ENCODE measurements at regions not wholly inside any gene's neighbourhood (a gene's known extent, or its start where the extent isn't known, plus 50 kb on each side); places are given as distances from the start of the nearest gene placed in this dataset.

DNA sequence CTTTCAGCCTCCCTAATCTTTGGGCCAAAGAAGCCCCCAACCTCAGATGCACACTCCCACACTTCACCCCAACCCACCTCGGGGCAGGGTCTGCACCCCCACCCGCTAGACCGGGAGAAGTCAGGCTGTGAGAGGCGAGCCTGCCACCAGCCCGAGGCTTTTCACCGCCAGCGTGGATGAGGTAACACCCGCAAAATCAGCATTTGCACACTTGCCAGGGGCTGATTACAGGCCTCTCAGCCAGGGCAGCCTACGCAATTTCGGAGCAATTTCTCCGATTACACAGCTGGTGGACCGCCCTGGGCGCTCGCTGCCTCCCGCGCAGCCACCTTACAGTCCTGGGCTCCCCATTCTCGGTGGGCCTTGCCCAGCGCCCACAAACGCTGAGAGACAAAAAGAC is 68.5 kb downstream of the FOXD1 start:
- intact Hi-C loops (cut with DNase I; ENCODE audit: low total_unique reads), result no loop called here
- no peak for DNase-seq (ENCODE audit: low spot score in 2 of 2)
- TF ChIP-seq POLR2A (IDR thresholded peaks at IDR 0.05) (no peak), POLR2AphosphoS5 (IDR thresholded peaks at IDR 0.05) (no peak)
- TF ChIP-seq, protein P1, sequence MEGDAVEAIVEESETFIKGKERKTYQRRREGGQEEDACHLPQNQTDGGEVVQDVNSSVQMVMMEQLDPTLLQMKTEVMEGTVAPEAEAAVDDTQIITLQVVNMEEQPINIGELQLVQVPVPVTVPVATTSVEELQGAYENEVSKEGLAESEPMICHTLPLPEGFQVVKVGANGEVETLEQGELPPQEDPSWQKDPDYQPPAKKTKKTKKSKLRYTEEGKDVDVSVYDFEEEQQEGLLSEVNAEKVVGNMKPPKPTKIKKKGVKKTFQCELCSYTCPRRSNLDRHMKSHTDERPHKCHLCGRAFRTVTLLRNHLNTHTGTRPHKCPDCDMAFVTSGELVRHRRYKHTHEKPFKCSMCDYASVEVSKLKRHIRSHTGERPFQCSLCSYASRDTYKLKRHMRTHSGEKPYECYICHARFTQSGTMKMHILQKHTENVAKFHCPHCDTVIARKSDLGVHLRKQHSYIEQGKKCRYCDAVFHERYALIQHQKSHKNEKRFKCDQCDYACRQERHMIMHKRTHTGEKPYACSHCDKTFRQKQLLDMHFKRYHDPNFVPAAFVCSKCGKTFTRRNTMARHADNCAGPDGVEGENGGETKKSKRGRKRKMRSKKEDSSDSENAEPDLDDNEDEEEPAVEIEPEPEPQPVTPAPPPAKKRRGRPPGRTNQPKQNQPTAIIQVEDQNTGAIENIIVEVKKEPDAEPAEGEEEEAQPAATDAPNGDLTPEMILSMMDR (IDR thresholded peaks at IDR 0.05), result no peak
- Histone ChIP-seq H3K36me3 (no peaks in the 10 kb centered on the region), H3K4me3 (no peak overlapping the region), H3K27me3 (peaks cover 6 to 59% of the 10 kb centered on the region in 2 donors), H3K9me3 (peaks cover 11 to 18% of the 10 kb centered on the region in 2 donors), H3K27ac (no peak overlapping the region), H3K4me1 (peaks cover 0 to 9% of the 10 kb centered on the region in 2 donors)

DNA sequence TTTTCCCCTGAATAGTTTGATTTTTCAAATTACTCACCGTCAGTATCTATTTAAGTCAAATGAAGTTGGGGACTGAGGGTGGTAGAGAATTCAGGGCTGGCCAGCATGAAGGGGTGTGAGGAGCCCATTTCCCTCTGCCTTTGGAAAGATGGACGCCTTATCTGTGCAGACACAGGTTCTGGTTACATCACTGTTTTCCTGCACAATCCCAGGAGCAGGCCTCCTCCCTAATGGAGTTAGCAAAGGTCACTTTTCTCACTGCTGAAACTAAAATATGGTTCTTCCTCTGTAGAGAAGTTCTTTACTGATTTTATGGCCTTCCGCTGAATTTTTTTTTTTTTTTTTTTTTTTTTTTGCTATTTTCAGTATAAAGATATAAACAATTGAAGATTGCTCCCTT is 69.1 kb downstream of the FOXD1 start:
- Histone ChIP-seq H3K4me1 (peaks cover 0 to 9% of the 10 kb centered on the region in 2 donors), H3K27ac (no peak overlapping the region), H3K36me3 (no peaks in the 10 kb centered on the region), H3K27me3 (peaks cover 6 to 56% of the 10 kb centered on the region in 2 donors), H3K4me3 (no peak overlapping the region), H3K9me3 (peaks cover 11 to 12% of the 10 kb centered on the region in 2 donors)
- no peak for DNase-seq (ENCODE audit: low spot score in 2 of 2)
- no peak for TF ChIP-seq POLR2A (IDR thresholded peaks at IDR 0.05)
- TF ChIP-seq, protein P1 (IDR thresholded peaks at IDR 0.05), result no peak
- no peak for TF ChIP-seq POLR2AphosphoS5 (IDR thresholded peaks at IDR 0.05)
- intact Hi-C loops (cut with DNase I; ENCODE audit: low total_unique reads), result no loop called here

DNA sequence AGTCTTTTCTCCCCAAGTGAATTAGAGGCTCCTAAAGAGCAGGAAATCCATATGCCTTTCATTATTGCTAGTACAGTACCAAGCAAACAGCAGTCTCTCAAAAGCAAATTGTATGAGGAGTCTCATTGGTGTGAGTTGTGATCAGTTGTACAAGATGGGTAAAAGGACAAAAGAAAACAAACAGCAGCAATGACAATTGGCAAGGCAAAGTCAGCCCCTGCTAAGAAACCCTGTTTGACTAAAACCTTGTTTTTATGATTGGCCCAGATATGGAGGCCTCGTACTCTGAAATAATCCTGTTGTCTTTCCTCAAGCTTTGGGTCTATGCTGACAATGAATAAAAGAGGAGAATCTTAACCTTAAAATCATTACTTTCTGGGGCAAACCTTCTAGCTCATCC is 69.8 kb downstream of the FOXD1 start:
- H3K36me3 ChIP-seq, result no peaks in the 10 kb centered on the region
- DNase-seq (ENCODE audit: low spot score in 2 of 2), result no peak
- peaks cover 0 to 9% of the 10 kb centered on the region in 2 donors for H3K4me1 ChIP-seq
- TF ChIP-seq POLR2AphosphoS5 (IDR thresholded peaks at IDR 0.05), result no peak
- no peak for TF ChIP-seq POLR2A (IDR thresholded peaks at IDR 0.05)
- TF ChIP-seq, protein P1 (IDR thresholded peaks at IDR 0.05), result no peak
- H3K4me3 ChIP-seq, result no peak overlapping the region
- H3K9me3 ChIP-seq, result peaks cover 6 to 9% of the 10 kb centered on the region in 2 donors
- H3K27ac ChIP-seq, result no peak overlapping the region
- intact Hi-C loops (cut with DNase I; ENCODE audit: low total_unique reads), result no loop called here
- peaks cover 6 to 54% of the 10 kb centered on the region in 2 donors for H3K27me3 ChIP-seq

DNA sequence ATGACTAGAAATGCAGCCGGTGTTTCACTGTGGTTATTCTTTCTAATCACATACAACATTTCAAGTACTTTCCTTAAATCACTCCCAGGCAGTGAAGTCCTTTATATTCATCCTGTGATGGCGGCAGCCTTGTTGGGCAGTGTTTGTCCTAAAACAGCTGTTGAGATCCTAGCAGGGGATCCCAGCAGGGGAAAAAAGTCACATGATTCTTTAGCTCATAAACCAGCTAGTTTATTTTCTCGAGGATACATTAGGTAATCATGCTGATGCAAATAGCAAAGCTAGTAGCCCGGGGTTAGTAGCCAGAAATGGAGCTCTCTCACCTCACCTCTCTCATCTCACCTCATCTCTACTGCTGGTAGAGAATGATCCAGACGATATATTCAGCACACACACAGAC is 70.5 kb downstream of the FOXD1 start:
- DNase-seq (ENCODE audit: low spot score in 2 of 2), result no peak
- no peak for TF ChIP-seq POLR2AphosphoS5 (IDR thresholded peaks at IDR 0.05)
- TF ChIP-seq POLR2A (IDR thresholded peaks at IDR 0.05), result no peak
- TF ChIP-seq, protein P1 (IDR thresholded peaks at IDR 0.05), result no peak
- no peak overlapping the region for H3K27ac ChIP-seq
- peaks cover 0 to 9% of the 10 kb centered on the region in 2 donors for H3K4me1 ChIP-seq
- intact Hi-C loops (cut with DNase I; ENCODE audit: low total_unique reads), result no loop called here
- H3K36me3 ChIP-seq, result no peaks in the 10 kb centered on the region
- peaks cover 6 to 48% of the 10 kb centered on the region in 2 donors for H3K27me3 ChIP-seq
- H3K9me3 ChIP-seq, result peaks cover 0 to 6% of the 10 kb centered on the region in 2 donors
- H3K4me3 ChIP-seq, result no peak overlapping the region

DNA sequence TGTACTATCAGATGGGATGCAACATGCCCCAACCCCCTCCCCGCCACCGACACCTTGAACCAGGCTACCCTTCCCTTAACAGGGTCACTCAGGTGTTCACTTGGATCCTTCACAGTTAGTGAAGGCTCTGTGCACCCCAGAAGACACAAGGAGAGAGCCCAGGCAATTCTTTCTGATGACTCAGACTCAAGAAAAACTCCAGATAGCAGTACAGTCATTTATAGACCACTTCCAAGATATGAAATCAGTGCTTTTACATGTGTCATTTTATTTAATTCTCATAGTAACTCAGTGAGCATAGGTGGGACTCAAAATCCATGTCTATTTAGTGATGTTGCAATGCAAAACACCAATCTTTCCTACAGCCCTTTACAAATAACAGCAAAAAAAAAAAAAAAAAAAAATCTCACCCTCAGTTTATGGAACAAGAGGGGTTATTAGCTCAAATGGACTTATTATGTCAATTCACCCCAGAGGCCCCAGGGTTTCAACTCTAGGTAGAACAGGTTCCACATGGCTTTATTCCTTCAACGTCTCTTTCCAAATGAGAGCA is 71.9 kb downstream of the FOXD1 start:
- intact Hi-C loops (cut with DNase I; ENCODE audit: low total_unique reads), result no loop called here
- peaks cover 2 to 34% of the 10 kb centered on the region in 2 donors for H3K27me3 ChIP-seq
- H3K9me3 ChIP-seq, result no peaks in the 10 kb centered on the region
- no peak for DNase-seq (ENCODE audit: low spot score in 2 of 2)
- TF ChIP-seq POLR2A (IDR thresholded peaks at IDR 0.05), result no peak
- TF ChIP-seq POLR2AphosphoS5 (IDR thresholded peaks at IDR 0.05), result no peak
- TF ChIP-seq, protein P1 (IDR thresholded peaks at IDR 0.05), result no peak
- no peak overlapping the region for H3K27ac ChIP-seq
- peaks cover 0 to 4% of the 10 kb centered on the region in 2 donors for H3K4me1 ChIP-seq
- H3K4me3 ChIP-seq, result no peak overlapping the region
- no peaks in the 10 kb centered on the region for H3K36me3 ChIP-seq

Data from breast epithelium (tissue), 4 donors.